Adipocyte (in vitro differentiated cells): ENCODE measurements at regions not wholly inside any gene's neighbourhood (a gene's known extent, or its start where the extent isn't known, plus 50 kb on each side); places are given as distances from the start of the nearest gene placed in this dataset.

Source experiments
- DNase-seq: peaks from one replicate; pipeline ENCODE4 v3.0.0-alpha.2; 2015; ENCODE audit warnings: low read depth
- H3K27me3 ChIP-seq: replicated peaks from 2 replicates; pipeline ENCODE4 v1.7.0; 2013; ENCODE audit warnings: mild to moderate bottlenecking, low read length, moderate library complexity; ENCODE audit not compliant: control insufficient read depth, insufficient read depth
- H3K36me3 ChIP-seq: 2 replicates; pipeline ENCODE4 v1.7.0; 2013; ENCODE audit warnings: low read length, mild to moderate bottlenecking, moderate library complexity; ENCODE audit not compliant: control insufficient read depth, insufficient read depth, severe bottlenecking
- H3K4me1 ChIP-seq: 2 replicates; pipeline ENCODE4 v1.7.0; 2013; ENCODE audit warnings: mild to moderate bottlenecking, low read length, moderate library complexity; ENCODE audit not compliant: control insufficient read depth, insufficient read depth
- H3K4me3 ChIP-seq: 2 replicates; pipeline ENCODE4 v1.7.0; 2013; ENCODE audit warnings: mild to moderate bottlenecking, low read length, moderate library complexity
- H3K9ac ChIP-seq: 2 replicates; pipeline ENCODE4 v1.7.0; 2013; ENCODE audit warnings: mild to moderate bottlenecking, low read length, moderate library complexity
- H3K9me3 ChIP-seq: 2 replicates; pipeline ENCODE4 v1.7.0; 2013; ENCODE audit warnings: mild to moderate bottlenecking, low read length, moderate library complexity; ENCODE audit not compliant: control insufficient read depth

- Histone ChIP-seq H3K9ac (no peak overlapping the region), H3K36me3 (no peaks in the 10 kb centered on the region), H3K4me1 (no peaks in the 10 kb centered on the region), H3K4me3 (no peak overlapping the region), H3K9me3 (no peaks in the 10 kb centered on the region), H3K27me3 (no peaks in the 10 kb centered on the region)
- DNase-seq, result no peak
Observed at GRCh38 chr7:118094044-118094443, 89.9 kb upstream of the LSM8 start.

GRCh38 chr7:118104812-118105441, 79.0 kb upstream of the LSM8 start:
- H3K9ac ChIP-seq, result no peak overlapping the region
- DNase-seq, result peak; percentile 52
- H3K9me3 ChIP-seq, result no peaks in the 10 kb centered on the region
- no peaks in the 10 kb centered on the region for H3K36me3 ChIP-seq
- H3K27me3 ChIP-seq, result no peaks in the 10 kb centered on the region
- H3K4me3 ChIP-seq, result no peak overlapping the region
- no peaks in the 10 kb centered on the region for H3K4me1 ChIP-seq

- peaks cover 8% of the 10 kb centered on the region for H3K4me1 ChIP-seq
- H3K9ac ChIP-seq, result no peak overlapping the region
- no peak overlapping the region for H3K4me3 ChIP-seq
- DNase-seq, result no peak
- H3K9me3 ChIP-seq, result peaks cover 3% of the 10 kb centered on the region
- H3K36me3 ChIP-seq, result no peaks in the 10 kb centered on the region
- no peaks in the 10 kb centered on the region for H3K27me3 ChIP-seq
Observed at GRCh38 chr7:118109607-118110006, 74.4 kb upstream of the LSM8 start.

GRCh38 chr7:118110178-118110925, 73.6 kb upstream of the LSM8 start:
- H3K4me3 ChIP-seq, result no peak overlapping the region
- DNase-seq, result no peak
- H3K9ac ChIP-seq, result no peak overlapping the region
- no peaks in the 10 kb centered on the region for H3K36me3 ChIP-seq
- peaks cover 3% of the 10 kb centered on the region for H3K9me3 ChIP-seq
- H3K4me1 ChIP-seq, result peaks cover 8% of the 10 kb centered on the region
- no peaks in the 10 kb centered on the region for H3K27me3 ChIP-seq

- H3K36me3 ChIP-seq, result no peaks in the 10 kb centered on the region
- no peak overlapping the region for H3K4me3 ChIP-seq
- no peaks in the 10 kb centered on the region for H3K27me3 ChIP-seq
Observed at GRCh38 chr7:118111347-118111746, 72.6 kb upstream of the LSM8 start.

GRCh38 chr7:118114175-118114574, 69.8 kb upstream of the LSM8 start:
- no peak overlapping the region for H3K4me3 ChIP-seq
- H3K27me3 ChIP-seq, result no peaks in the 10 kb centered on the region
- no peak for DNase-seq
- H3K4me1 ChIP-seq, result peaks cover 8% of the 10 kb centered on the region
- no peak overlapping the region for H3K9ac ChIP-seq
- no peaks in the 10 kb centered on the region for H3K36me3 ChIP-seq
- peaks cover 11% of the 10 kb centered on the region for H3K9me3 ChIP-seq

More at GRCh38 chr7:118111347-118111746, 72.6 kb upstream of the LSM8 start:
- H3K4me1 ChIP-seq, result peaks cover 8% of the 10 kb centered on the region
- no peak for DNase-seq
- peaks cover 3% of the 10 kb centered on the region for H3K9me3 ChIP-seq
- no peak overlapping the region for H3K9ac ChIP-seq

GRCh38 chr7:118129041-118129795, 54.7 kb upstream of the LSM8 start:
- Histone ChIP-seq H3K9me3 (peaks cover 4% of the 10 kb centered on the region), H3K4me3 (no peak overlapping the region), H3K27me3 (no peaks in the 10 kb centered on the region), H3K9ac (no peak overlapping the region), H3K36me3 (no peaks in the 10 kb centered on the region), H3K4me1 (no peaks in the 10 kb centered on the region)
- no peak for DNase-seq

GRCh38 chr7:118132764-118133163, 51.2 kb upstream of the LSM8 start:
- Histone ChIP-seq H3K9ac (no peak overlapping the region), H3K36me3 (no peaks in the 10 kb centered on the region), H3K4me3 (no peak overlapping the region), H3K4me1 (no peaks in the 10 kb centered on the region), H3K9me3 (peaks cover 9% of the 10 kb centered on the region), H3K27me3 (no peaks in the 10 kb centered on the region)
- DNase-seq, result no peak
